ENCODE measurements at regions not wholly inside any gene's neighbourhood (a gene's known extent, or its start where the extent isn't known, plus 50 kb on each side); places are given as distances from the start of the nearest gene placed in this dataset.

- no peak for ATAC-seq
- no peaks in the 10 kb centered on the region for H3K27me3 ChIP-seq
- H3K27ac ChIP-seq = no peak overlapping the region
- no peak for DNase-seq
- H3K4me3 ChIP-seq = no peak overlapping the region
- peaks cover 0 to 2% (median 0%) of the 10 kb centered on the region in 9 donors for H3K36me3 ChIP-seq
- H3K9me3 ChIP-seq = no peaks in the 10 kb centered on the region
- TF ChIP-seq POLR2A (IDR thresholded peaks at IDR 0.05) (no peak), CTCF (IDR thresholded peaks at IDR 0.05) (no peak)
- WGBS, 4 donors = 92 to 95% (median 93%) methylated on average over 7 of the region's 7 CpGs
- peaks cover 0 to 26% (median 7%) of the 10 kb centered on the region in 12 donors for H3K4me1 ChIP-seq
- intact Hi-C loops (cut with DNase I) = loop anchor here in 1 of 10 donors (10.0 kb wide), 1 partner anchor 250 kb away; the partner anchor contains the start of gene TLN2
These were observed 398.2 kb upstream of the TPM1 start for GRCh38 chr15:62644216-62644888.

- H3K4me1 ChIP-seq = peaks cover 0 to 29% (median 4%) of the 10 kb centered on the region in 12 donors
- H3K4me3 ChIP-seq = no peak overlapping the region
- TF ChIP-seq POLR2A (IDR thresholded peaks at IDR 0.05) = no peak
- no peak for TF ChIP-seq CTCF (IDR thresholded peaks at IDR 0.05)
- H3K27me3 ChIP-seq = no peaks in the 10 kb centered on the region
- intact Hi-C loops (cut with DNase I) = loop anchor here in 5 of 10 donors (5.0 to 10.0 kb wide), 2 partner anchors 250 to 253 kb away; partner anchors contain the start of gene TLN2 (in 5 of the 5)
- H3K9me3 ChIP-seq = no peaks in the 10 kb centered on the region
- no peak for DNase-seq
- H3K27ac ChIP-seq = no peak overlapping the region
- WGBS, 4 donors = 87 to 91% (median 91%) methylated on average over 14 to 15 of the region's 15 CpGs
- peaks cover 0 to 5% (median 0%) of the 10 kb centered on the region in 9 donors for H3K36me3 ChIP-seq
- ATAC-seq = no peak
These were observed 397.4 kb upstream of the TPM1 start for GRCh38 chr15:62644889-62645742.

GRCh38 chr15:62647202-62647842, 395.2 kb upstream of the TPM1 start:
- Histone ChIP-seq H3K9me3 (no peaks in the 10 kb centered on the region), H3K4me1 (peaks cover 0 to 43% (median 0%) of the 10 kb centered on the region in 12 donors), H3K36me3 (peaks cover 0 to 10% (median 5%) of the 10 kb centered on the region in 9 donors), H3K27me3 (no peaks in the 10 kb centered on the region), H3K27ac (peak overlapping the region in 1 of 12 donors; percentile 17), H3K4me3 (no peak overlapping the region)
- intact Hi-C loops (cut with DNase I) = loop anchor here in 5 of 10 donors (5.0 to 10.0 kb wide), 2 partner anchors 253 to 255 kb away; partner anchors contain the start of gene TLN2 (in 5 of the 5)
- TF ChIP-seq POLR2A (IDR thresholded peaks at IDR 0.05) (no peak), CTCF (IDR thresholded peaks at IDR 0.05) (no peak)
- DNase-seq (peak in 1 of 5 donors; percentile 43), ATAC-seq (peak in 2 of 4 donors; percentile 8 to 30)
- WGBS, 4 donors = 88 to 91% (median 89%) methylated on average over 12 of the region's 12 CpGs

Measured in heart left ventricle (tissue), 16 donors.